CD4-positive, alpha-beta T cell (primary cell): ENCODE measurements at regions not wholly inside any gene's neighbourhood (a gene's known extent, or its start where the extent isn't known, plus 50 kb on each side); places are given as distances from the start of the nearest gene placed in this dataset.

ENCODE experiments used
- ATAC-seq: fragments of 200-7000 bp; cut with Tn5 transposase; one replicate; pipeline ENCODE4 v1.10.0; 2022; ENCODE audit warnings: mild to moderate bottlenecking; ENCODE audit not compliant: poor library complexity
- CTCF ChIA-PET: fragments of 350-600 bp; sonication (Branson Sonifier 250); formaldehyde crosslinking; loops from one replicate; lab custom pipeline; 2021; ENCODE audit warnings: antibody characterized with exemption, inconsistent platforms; lab: Charles Lee
- POLR2A ChIA-PET: fragments of 350-600 bp; sonication (Branson Sonifier 250); formaldehyde crosslinking; loops from one replicate; lab custom pipeline; 2021; ENCODE audit warnings: antibody characterized with exemption, inconsistent platforms; lab: Charles Lee
- DNase-seq, 14 experiments: peaks; one replicate each; pipeline ENCODE4 v3.0.0-alpha.2; 2013 to 2020; ENCODE audit warnings: mixed read lengths in 2 of 14
- H3K27ac ChIP-seq, 2 donors: one replicate each; pipeline versions ENCODE4 v1.5.1 to v1.7.0; 2013; ENCODE audit warnings: low read length in 2 of 2, low read depth in 1 of 2, mild to moderate bottlenecking in 1 of 2
- H3K27me3 ChIP-seq, 2 experiments: 1 replicate in 1 of 2; 2 replicates in 1 of 2; pipeline versions ENCODE4 v1.6.1 to v1.7.0; 2013; ENCODE audit warnings: low read length in 2 of 2, control low read depth in 1 of 2, mild to moderate bottlenecking in 1 of 2, moderate library complexity in 1 of 2; ENCODE audit not compliant: insufficient read depth in 2 of 2, control insufficient read depth in 1 of 2
- H3K36me3 ChIP-seq: one replicate; pipeline ENCODE4 v1.6.1; 2013; ENCODE audit warnings: low read length, control low read depth; ENCODE audit not compliant: insufficient read depth
- H3K4me1 ChIP-seq: one replicate; pipeline ENCODE4 v1.6.1; 2013; ENCODE audit warnings: low read length, control low read depth; ENCODE audit not compliant: insufficient read depth
- H3K4me3 ChIP-seq: one replicate; pipeline ENCODE4 v1.5.1; 2013; ENCODE audit warnings: mild to moderate bottlenecking, low read length, moderate library complexity
- H3K9me3 ChIP-seq, 2 experiments: 1 replicate in 1 of 2; 2 replicates in 1 of 2; pipeline versions ENCODE4 v1.6.1 to v1.7.0; 2013; ENCODE audit warnings: low read length in 2 of 2, mild to moderate bottlenecking in 2 of 2, control low read depth in 1 of 2, moderate library complexity in 1 of 2; ENCODE audit not compliant: control insufficient read depth in 1 of 2, insufficient read depth in 1 of 2
- H3K27ac Mint-ChIP-seq: one replicate; pipeline ENCODE4 v1.8.0; 2020; ENCODE audit warnings: mixed read lengths
- H3K27me3 Mint-ChIP-seq: one replicate; pipeline ENCODE4 v1.8.0; 2021; ENCODE audit warnings: mixed read lengths
- H3K36me3 Mint-ChIP-seq: one replicate; pipeline ENCODE4 v1.8.0; 2021; ENCODE audit warnings: low read depth, mixed read lengths
- H3K4me1 Mint-ChIP-seq: one replicate; pipeline ENCODE4 v1.8.0; 2021; ENCODE audit warnings: low read depth, mixed read lengths
- H3K4me3 Mint-ChIP-seq: one replicate; pipeline ENCODE4 v1.8.0; 2020; ENCODE audit warnings: mild to moderate bottlenecking, mixed read lengths
- H3K9me3 Mint-ChIP-seq: one replicate; pipeline ENCODE4 v1.8.0; 2020; ENCODE audit warnings: mixed read lengths
- intact Hi-C, 2 experiments: fragments of 100-400 bp; cut with DNase I in 1 of 2; cut with micrococcal nuclease in 1 of 2; formaldehyde crosslinking; loops; one replicate each; pipeline versions ENCODE4 v1.15.1 to v1.9.0; 2023 to 2025; cut with DNase I, micrococcal nuclease
- TF ChIP-seq, protein P1 (sequence below): fragments of 200-600 bp; IDR thresholded peaks from one replicate; pipeline ENCODE4 v1.8.0; 2022; ENCODE audit warnings: antibody characterized with exemption, mild to moderate bottlenecking

DNA sequence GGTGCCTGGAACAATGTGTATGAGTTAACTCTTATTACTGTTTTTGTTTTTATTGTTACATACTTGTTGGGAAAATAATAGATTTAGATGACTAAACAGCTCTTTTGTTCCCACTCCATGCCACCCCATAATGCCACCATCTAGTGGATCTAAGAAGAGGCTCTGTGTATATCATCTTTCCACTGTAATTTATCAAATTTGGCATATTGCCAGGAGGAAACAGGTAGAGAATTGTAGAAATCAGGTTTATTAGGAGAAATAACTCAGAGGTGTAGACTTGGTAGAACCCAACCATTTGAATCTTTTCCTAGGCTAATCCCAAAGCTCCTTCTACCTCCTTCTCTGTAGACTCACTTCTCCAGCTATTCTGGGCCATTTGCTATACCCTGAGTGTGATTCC, 150.6 kb downstream of the GATB start:
- H3K27me3 Mint-ChIP-seq, result peaks cover 13% of the 10 kb centered on the region
- H3K27ac ChIP-seq, result no peak overlapping the region
- H3K4me3 Mint-ChIP-seq, result no peak overlapping the region
- ATAC-seq (no peak), DNase-seq (no peak)
- no peak overlapping the region for H3K27ac Mint-ChIP-seq
- no peaks in the 10 kb centered on the region for H3K9me3 Mint-ChIP-seq
- no peaks in the 10 kb centered on the region for H3K27me3 ChIP-seq
- no peaks in the 10 kb centered on the region for H3K4me1 Mint-ChIP-seq
- H3K4me3 ChIP-seq, result no peak overlapping the region
- no peaks in the 10 kb centered on the region for H3K36me3 Mint-ChIP-seq
- CTCF ChIA-PET, result no interaction called here
- H3K9me3 ChIP-seq, result no peaks in the 10 kb centered on the region
- H3K4me1 ChIP-seq, result no peaks in the 10 kb centered on the region
- TF ChIP-seq, protein P1, sequence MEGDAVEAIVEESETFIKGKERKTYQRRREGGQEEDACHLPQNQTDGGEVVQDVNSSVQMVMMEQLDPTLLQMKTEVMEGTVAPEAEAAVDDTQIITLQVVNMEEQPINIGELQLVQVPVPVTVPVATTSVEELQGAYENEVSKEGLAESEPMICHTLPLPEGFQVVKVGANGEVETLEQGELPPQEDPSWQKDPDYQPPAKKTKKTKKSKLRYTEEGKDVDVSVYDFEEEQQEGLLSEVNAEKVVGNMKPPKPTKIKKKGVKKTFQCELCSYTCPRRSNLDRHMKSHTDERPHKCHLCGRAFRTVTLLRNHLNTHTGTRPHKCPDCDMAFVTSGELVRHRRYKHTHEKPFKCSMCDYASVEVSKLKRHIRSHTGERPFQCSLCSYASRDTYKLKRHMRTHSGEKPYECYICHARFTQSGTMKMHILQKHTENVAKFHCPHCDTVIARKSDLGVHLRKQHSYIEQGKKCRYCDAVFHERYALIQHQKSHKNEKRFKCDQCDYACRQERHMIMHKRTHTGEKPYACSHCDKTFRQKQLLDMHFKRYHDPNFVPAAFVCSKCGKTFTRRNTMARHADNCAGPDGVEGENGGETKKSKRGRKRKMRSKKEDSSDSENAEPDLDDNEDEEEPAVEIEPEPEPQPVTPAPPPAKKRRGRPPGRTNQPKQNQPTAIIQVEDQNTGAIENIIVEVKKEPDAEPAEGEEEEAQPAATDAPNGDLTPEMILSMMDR, result no peak
- H3K36me3 ChIP-seq, result no peaks in the 10 kb centered on the region
- intact Hi-C loops, result no loop called here
- POLR2A ChIA-PET, result no interaction called here

DNA sequence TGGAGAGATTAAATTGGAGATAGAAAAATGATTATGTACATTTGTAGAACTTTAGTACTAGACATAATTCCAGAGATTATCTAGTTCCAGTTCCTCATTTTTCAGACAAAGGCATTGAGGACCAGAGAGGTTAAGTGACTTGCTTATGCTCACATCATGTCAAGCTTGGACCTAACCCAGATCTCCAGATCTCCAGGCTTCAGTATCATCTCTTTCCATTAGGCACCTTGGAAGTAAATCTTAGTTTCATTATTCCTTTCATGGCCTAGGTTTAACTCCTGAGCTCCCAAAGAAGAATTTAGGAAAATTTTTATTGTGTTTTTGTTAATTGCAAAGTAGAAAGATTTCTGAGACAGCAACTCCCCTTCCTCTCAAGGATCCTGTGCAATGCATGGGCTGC, 148.8 kb downstream of the GATB start:
- no peak overlapping the region for H3K27ac Mint-ChIP-seq
- Histone ChIP-seq H3K4me1 (no peaks in the 10 kb centered on the region), H3K27me3 (no peaks in the 10 kb centered on the region), H3K36me3 (no peaks in the 10 kb centered on the region), H3K9me3 (no peaks in the 10 kb centered on the region), H3K27ac (no peak overlapping the region), H3K4me3 (no peak overlapping the region)
- ATAC-seq (no peak), DNase-seq (no peak)
- H3K36me3 Mint-ChIP-seq, result no peaks in the 10 kb centered on the region
- POLR2A ChIA-PET, result no interaction called here
- H3K9me3 Mint-ChIP-seq, result no peaks in the 10 kb centered on the region
- H3K27me3 Mint-ChIP-seq, result peaks cover 13% of the 10 kb centered on the region
- H3K4me3 Mint-ChIP-seq, result no peak overlapping the region
- TF ChIP-seq, protein P1, result no peak
- CTCF ChIA-PET, result no interaction called here
- intact Hi-C loops, result no loop called here
- H3K4me1 Mint-ChIP-seq, result no peaks in the 10 kb centered on the region

DNA sequence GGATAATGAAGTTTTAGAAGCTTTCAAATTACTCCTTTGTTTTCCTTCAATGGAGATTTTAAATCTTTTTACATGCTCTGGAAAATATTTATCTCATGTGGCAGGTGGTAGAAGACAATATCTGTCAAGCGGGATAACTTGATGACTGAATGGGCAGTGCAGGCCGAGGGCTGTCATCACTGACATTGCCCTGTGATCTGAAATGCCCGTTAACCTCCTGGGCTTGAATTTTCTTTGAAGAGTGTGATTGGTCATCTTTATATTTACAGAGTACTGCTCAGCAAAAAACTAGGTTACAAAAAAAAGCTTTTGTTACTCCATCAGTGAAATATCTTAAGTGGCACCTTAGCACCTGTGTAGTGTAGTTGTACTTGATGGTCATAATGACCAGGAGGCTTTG, 147.5 kb downstream of the GATB start:
- Histone ChIP-seq H3K9me3 (no peaks in the 10 kb centered on the region), H3K4me1 (no peaks in the 10 kb centered on the region), H3K36me3 (no peaks in the 10 kb centered on the region), H3K4me3 (no peak overlapping the region), H3K27ac (no peak overlapping the region), H3K27me3 (no peaks in the 10 kb centered on the region)
- Mint-ChIP-seq H3K27ac (no peak overlapping the region), H3K9me3 (no peaks in the 10 kb centered on the region), H3K27me3 (peaks cover 13% of the 10 kb centered on the region), H3K4me1 (no peaks in the 10 kb centered on the region), H3K4me3 (no peak overlapping the region), H3K36me3 (no peaks in the 10 kb centered on the region)
- TF ChIP-seq, protein P1, result no peak
- ChIA-PET POLR2A (no interaction called here), CTCF (no interaction called here)
- ATAC-seq, result no peak
- intact Hi-C loops, result no loop called here
- no peak for DNase-seq
